Keratinocyte (primary cell): ENCODE measurements at regions not wholly inside any gene's neighbourhood (a gene's known extent, or its start where the extent isn't known, plus 50 kb on each side); places are given as distances from the start of the nearest gene placed in this dataset.

Source experiments
- DNase-seq: peaks from one replicate; pipeline ENCODE4 v3.0.0-alpha.2; 2011; ENCODE audit warnings: low read depth, missing footprints, low spot score
- FAIRE-seq: peaks from 2 replicates; lab custom pipeline; 2011; peaks lifted over from hg19 to GRCh38; lab: Jason Lieb, UNC
- H2AFZ ChIP-seq: 2 replicates; pipeline ENCODE4 v1.6.0; 2012; ENCODE audit warnings: low read length, control low read depth, inconsistent platforms; ENCODE audit not compliant: control insufficient read depth
- H3K27ac ChIP-seq: 2 replicates; pipeline ENCODE4 v1.5.1; 2011; ENCODE audit warnings: low read length; ENCODE audit not compliant: control insufficient read depth, insufficient read depth
- H3K27me3 ChIP-seq: 3 replicates; pipeline ENCODE4 v1.6.0; 2011; ENCODE audit warnings: low read length; ENCODE audit not compliant: control insufficient read depth, insufficient read depth; ENCODE audit errors: extremely low read depth
- H3K36me3 ChIP-seq, 2 experiments: 2 replicates in 1 of 2; 3 replicates in 1 of 2; pipeline ENCODE4 v1.5.1; 2011; ENCODE audit warnings: low read length in 2 of 2, mild to moderate bottlenecking in 1 of 2; ENCODE audit not compliant: control insufficient read depth in 2 of 2, insufficient read depth in 2 of 2; ENCODE audit errors: extremely low read depth in 1 of 2
- H3K4me1 ChIP-seq: 3 replicates; pipeline ENCODE4 v1.5.1; 2011; ENCODE audit warnings: low read length; ENCODE audit not compliant: control insufficient read depth, insufficient read depth; ENCODE audit errors: extremely low read depth
- H3K4me2 ChIP-seq: 3 replicates; pipeline ENCODE4 v1.6.0; 2011; ENCODE audit warnings: low read depth, low read length; ENCODE audit not compliant: control insufficient read depth, insufficient read depth; ENCODE audit errors: extremely low read depth
- H3K4me3 ChIP-seq, 3 experiments: fragments of 200-600 bp in 1 of 3; sonication (generic) in 1 of 3; 2 replicates in 2 of 3; 3 replicates in 1 of 3; pipeline ENCODE4 v1.5.1; 2011 to 2016; ENCODE audit warnings: low read length in 3 of 3, mild to moderate bottlenecking in 3 of 3, control low read depth in 2 of 3, inconsistent platforms in 1 of 3, low read depth in 1 of 3, mixed read lengths in 1 of 3, mixed run types in 1 of 3, moderate library complexity in 1 of 3; ENCODE audit not compliant: control insufficient read depth in 2 of 3, insufficient read depth in 2 of 3; ENCODE audit errors: extremely low read depth in 1 of 3
- H3K79me2 ChIP-seq: 2 replicates; pipeline ENCODE4 v1.6.0; 2012; ENCODE audit warnings: low read length; ENCODE audit not compliant: control insufficient read depth, insufficient read depth
- H3K9ac ChIP-seq: 3 replicates; pipeline ENCODE4 v1.6.0; 2011; ENCODE audit warnings: low read length; ENCODE audit not compliant: control insufficient read depth, insufficient read depth; ENCODE audit errors: extremely low read depth
- H3K9me1 ChIP-seq: 3 replicates; pipeline ENCODE4 v1.6.0; 2011; ENCODE audit warnings: low read length; ENCODE audit not compliant: control insufficient read depth, insufficient read depth; ENCODE audit errors: extremely low read depth
- H3K9me3 ChIP-seq: 2 replicates; pipeline ENCODE4 v1.5.1; 2012; ENCODE audit warnings: low read depth, low read length; ENCODE audit not compliant: control insufficient read depth
- H4K20me1 ChIP-seq: 3 replicates; pipeline ENCODE4 v1.6.0; 2011; ENCODE audit warnings: low read length; ENCODE audit not compliant: control insufficient read depth, insufficient read depth; ENCODE audit errors: extremely low read depth
- EZH2 ChIP-seq: IDR thresholded peaks from one replicate; pipeline ENCODE4 v1.6.1; 2012; ENCODE audit warnings: inconsistent platforms, mild to moderate bottlenecking, low read length, moderate library complexity
- dilution Hi-C: fragments of 300-500 bp; cut with MboI; formaldehyde crosslinking; loops from one replicate; pipeline ENCODE4 v1.7.0; 2020; ENCODE audit warnings: low sequenced_read_pairs; ENCODE audit not compliant: extremely low pct_ligation_motif_present
- TF ChIP-seq, protein P1 (sequence below), 3 experiments: IDR thresholded peaks in 1 of 3; conservative IDR thresholded peaks in 1 of 3; optimal IDR thresholded peaks in 1 of 3; 2 replicates in 2 of 3; 3 replicates in 1 of 3; pipeline versions ENCODE3 to v1.5.1; 2011; ENCODE audit warnings: low read length in 3 of 3, mild to moderate bottlenecking in 3 of 3, moderate library complexity in 2 of 3, control low read depth in 1 of 3, inconsistent platforms in 1 of 3; ENCODE audit not compliant: insufficient read depth in 2 of 3; ENCODE audit errors: extremely low read depth in 1 of 3

GRCh38 chr17:36707904-36708303 lies 106.5 kb downstream of the MRM1 start:
- no peak for TF ChIP-seq EZH2
- TF ChIP-seq, protein P1, sequence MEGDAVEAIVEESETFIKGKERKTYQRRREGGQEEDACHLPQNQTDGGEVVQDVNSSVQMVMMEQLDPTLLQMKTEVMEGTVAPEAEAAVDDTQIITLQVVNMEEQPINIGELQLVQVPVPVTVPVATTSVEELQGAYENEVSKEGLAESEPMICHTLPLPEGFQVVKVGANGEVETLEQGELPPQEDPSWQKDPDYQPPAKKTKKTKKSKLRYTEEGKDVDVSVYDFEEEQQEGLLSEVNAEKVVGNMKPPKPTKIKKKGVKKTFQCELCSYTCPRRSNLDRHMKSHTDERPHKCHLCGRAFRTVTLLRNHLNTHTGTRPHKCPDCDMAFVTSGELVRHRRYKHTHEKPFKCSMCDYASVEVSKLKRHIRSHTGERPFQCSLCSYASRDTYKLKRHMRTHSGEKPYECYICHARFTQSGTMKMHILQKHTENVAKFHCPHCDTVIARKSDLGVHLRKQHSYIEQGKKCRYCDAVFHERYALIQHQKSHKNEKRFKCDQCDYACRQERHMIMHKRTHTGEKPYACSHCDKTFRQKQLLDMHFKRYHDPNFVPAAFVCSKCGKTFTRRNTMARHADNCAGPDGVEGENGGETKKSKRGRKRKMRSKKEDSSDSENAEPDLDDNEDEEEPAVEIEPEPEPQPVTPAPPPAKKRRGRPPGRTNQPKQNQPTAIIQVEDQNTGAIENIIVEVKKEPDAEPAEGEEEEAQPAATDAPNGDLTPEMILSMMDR (optimal IDR thresholded peaks at IDR 0.05 in 1 of 3, IDR thresholded peaks at IDR 0.05 in 1 of 3, conservative IDR thresholded peaks at IDR 0.05 in 1 of 3; ENCODE audit: extremely low read depth in 1 of 3, insufficient read depth in 2 of 3, low read length in 3 of 3), result no peak
- dilution Hi-C loops, result no loop called here
- Histone ChIP-seq H3K4me2 (no peak overlapping the region), H3K9me1 (no peaks in the 10 kb centered on the region), H3K4me1 (no peaks in the 10 kb centered on the region), H3K9me3 (no peaks in the 10 kb centered on the region), H3K27ac (no peak overlapping the region), H3K27me3 (peaks cover 22% of the 10 kb centered on the region), H3K4me3 (no peak overlapping the region), H3K79me2 (no peaks in the 10 kb centered on the region), H3K9ac (no peak overlapping the region), H2AFZ (no peak overlapping the region), H3K36me3 (no peaks in the 10 kb centered on the region), H4K20me1 (peaks cover 3% of the 10 kb centered on the region)
- FAIRE-seq, result no peak
- no peak for DNase-seq

GRCh38 chr17:36714789-36715188 lies 113.4 kb downstream of the MRM1 start:
- DNase-seq, result no peak
- no peak for FAIRE-seq
- no peak overlapping the region for H3K4me3 ChIP-seq
- dilution Hi-C loops, result no loop called here
- H3K27me3 ChIP-seq, result peaks cover 3% of the 10 kb centered on the region
- no peak overlapping the region for H3K9ac ChIP-seq
- no peak overlapping the region for H3K27ac ChIP-seq
- no peaks in the 10 kb centered on the region for H3K36me3 ChIP-seq
- no peak overlapping the region for H3K4me2 ChIP-seq
- no peaks in the 10 kb centered on the region for H3K9me3 ChIP-seq
- no peak overlapping the region for H2AFZ ChIP-seq
- H4K20me1 ChIP-seq, result no peaks in the 10 kb centered on the region
- TF ChIP-seq, protein P1 (optimal IDR thresholded peaks at IDR 0.05 in 1 of 3, IDR thresholded peaks at IDR 0.05 in 1 of 3, conservative IDR thresholded peaks at IDR 0.05 in 1 of 3; ENCODE audit: extremely low read depth in 1 of 3, insufficient read depth in 2 of 3, low read length in 3 of 3), result no peak
- TF ChIP-seq EZH2, result no peak
- no peaks in the 10 kb centered on the region for H3K4me1 ChIP-seq
- H3K79me2 ChIP-seq, result no peaks in the 10 kb centered on the region
- H3K9me1 ChIP-seq, result no peaks in the 10 kb centered on the region
